ENCODE measurements at regions not wholly inside any gene's neighbourhood (a gene's known extent, or its start where the extent isn't known, plus 50 kb on each side); places are given as distances from the start of the nearest gene placed in this dataset.

DNA sequence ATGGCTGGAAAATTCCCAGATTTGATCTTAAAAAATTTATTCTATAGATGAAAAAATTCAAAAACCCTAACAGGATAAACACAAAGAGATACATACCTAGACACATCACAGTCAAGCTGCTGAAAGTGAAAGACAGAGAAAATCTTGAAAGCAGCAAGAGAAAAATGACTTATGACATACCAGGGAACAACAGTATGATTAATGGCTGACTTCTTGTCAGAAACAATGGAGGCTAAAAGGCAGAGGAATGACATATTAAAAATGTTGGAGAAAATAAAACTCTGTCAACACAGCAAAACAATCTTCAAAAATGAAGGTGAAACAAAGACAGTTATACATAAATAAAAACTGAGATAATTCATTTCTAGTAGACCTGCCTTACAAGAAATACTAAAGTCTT is 442.7 kb downstream of the IPMK start:
- Histone ChIP-seq H3K4me3 (no peak overlapping the region), H3K27ac (no peak overlapping the region)
- TF ChIP-seq, protein P1, sequence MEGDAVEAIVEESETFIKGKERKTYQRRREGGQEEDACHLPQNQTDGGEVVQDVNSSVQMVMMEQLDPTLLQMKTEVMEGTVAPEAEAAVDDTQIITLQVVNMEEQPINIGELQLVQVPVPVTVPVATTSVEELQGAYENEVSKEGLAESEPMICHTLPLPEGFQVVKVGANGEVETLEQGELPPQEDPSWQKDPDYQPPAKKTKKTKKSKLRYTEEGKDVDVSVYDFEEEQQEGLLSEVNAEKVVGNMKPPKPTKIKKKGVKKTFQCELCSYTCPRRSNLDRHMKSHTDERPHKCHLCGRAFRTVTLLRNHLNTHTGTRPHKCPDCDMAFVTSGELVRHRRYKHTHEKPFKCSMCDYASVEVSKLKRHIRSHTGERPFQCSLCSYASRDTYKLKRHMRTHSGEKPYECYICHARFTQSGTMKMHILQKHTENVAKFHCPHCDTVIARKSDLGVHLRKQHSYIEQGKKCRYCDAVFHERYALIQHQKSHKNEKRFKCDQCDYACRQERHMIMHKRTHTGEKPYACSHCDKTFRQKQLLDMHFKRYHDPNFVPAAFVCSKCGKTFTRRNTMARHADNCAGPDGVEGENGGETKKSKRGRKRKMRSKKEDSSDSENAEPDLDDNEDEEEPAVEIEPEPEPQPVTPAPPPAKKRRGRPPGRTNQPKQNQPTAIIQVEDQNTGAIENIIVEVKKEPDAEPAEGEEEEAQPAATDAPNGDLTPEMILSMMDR (IDR thresholded peaks at IDR 0.05): no peak
- DNase-seq (ENCODE audit: low spot score): no peak

DNA sequence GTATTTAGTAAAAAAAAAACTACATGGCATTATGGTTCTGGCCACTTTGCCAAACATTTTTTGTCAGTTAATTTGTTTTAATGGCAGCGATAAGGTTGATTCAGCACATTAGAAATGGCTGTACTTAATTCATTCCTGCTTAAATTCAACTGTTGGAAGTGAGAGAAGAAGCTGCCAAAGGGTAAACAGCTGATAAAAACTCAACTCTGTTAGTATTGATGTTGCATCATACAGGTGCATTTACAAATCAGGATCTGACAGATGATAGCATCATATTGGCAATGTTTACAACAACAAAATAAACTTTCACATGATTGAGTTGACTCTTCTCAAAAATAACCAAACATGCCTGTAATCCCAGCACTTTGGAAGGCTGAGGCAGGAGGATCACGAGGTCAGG is 444.3 kb downstream of the IPMK start:
- DNase-seq (ENCODE audit: low spot score): no peak
- TF ChIP-seq, protein P1 (IDR thresholded peaks at IDR 0.05): no peak

GRCh38 chr10:57822965-57823364 is 444.7 kb downstream of the IPMK start:
- DNase-seq (ENCODE audit: low spot score): no peak
- Histone ChIP-seq H3K27ac (no peak overlapping the region), H3K4me3 (no peak overlapping the region)
- TF ChIP-seq, protein P1 (IDR thresholded peaks at IDR 0.05): no peak

More for the DNA sequence above, 444.3 kb downstream of the IPMK start:
- Histone ChIP-seq H3K4me3 (no peak overlapping the region), H3K27ac (no peak overlapping the region)

DNA sequence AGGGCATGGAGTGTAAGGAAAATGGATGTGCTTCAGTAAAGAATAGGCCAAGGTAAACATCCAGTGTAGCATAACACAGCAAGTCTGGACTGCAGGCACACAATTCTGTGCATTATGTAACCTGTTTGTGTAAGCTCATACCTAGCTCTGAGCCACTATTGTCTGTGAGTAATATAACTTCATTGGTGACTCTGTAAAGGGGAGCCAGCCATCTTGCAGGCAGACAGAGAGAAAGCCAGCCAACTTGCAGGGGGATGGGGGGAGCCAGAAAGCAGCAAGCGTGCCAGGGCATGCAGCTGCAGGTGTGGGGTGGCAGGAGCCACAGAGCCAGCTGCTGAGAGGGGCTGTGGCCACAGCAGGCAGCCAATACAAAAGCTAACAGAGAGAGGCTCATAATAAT is 449.2 kb downstream of the IPMK start:
- H3K4me3 ChIP-seq: no peak overlapping the region
- TF ChIP-seq, protein P1 (IDR thresholded peaks at IDR 0.05): no peak
- H3K27ac ChIP-seq: no peak overlapping the region
- no peak for DNase-seq (ENCODE audit: low spot score)

- TF ChIP-seq, protein P1 (IDR thresholded peaks at IDR 0.05): no peak
- no peak for DNase-seq (ENCODE audit: low spot score)
- Histone ChIP-seq H3K27ac (no peak overlapping the region), H3K4me3 (no peak overlapping the region)
Measured at GRCh38 chr10:57817741-57818140, 450.0 kb downstream of the IPMK start.

DNA sequence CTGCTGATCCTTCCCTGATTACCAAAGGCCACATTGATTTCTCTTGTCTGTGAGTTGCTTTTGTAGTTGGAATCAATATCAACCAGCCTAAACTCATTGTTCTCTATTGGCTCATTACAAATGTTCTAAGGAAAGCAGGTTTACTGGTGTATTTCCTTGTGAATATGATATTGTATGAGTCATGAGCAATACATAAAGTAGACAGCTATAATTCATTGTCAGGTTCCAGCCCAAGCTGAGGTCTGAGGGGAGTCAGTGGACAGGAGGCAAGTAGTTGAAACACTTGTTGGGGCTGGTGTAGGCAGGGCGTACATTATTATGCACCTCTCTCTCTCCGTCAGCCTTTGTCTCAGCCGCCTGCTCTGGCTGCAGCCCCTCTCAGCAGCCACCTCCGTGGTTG is 451.7 kb downstream of the IPMK start:
- TF ChIP-seq, protein P1 (IDR thresholded peaks at IDR 0.05): no peak
- H3K27ac ChIP-seq: no peak overlapping the region
- no peak overlapping the region for H3K4me3 ChIP-seq
- DNase-seq (ENCODE audit: low spot score): no peak

DNA sequence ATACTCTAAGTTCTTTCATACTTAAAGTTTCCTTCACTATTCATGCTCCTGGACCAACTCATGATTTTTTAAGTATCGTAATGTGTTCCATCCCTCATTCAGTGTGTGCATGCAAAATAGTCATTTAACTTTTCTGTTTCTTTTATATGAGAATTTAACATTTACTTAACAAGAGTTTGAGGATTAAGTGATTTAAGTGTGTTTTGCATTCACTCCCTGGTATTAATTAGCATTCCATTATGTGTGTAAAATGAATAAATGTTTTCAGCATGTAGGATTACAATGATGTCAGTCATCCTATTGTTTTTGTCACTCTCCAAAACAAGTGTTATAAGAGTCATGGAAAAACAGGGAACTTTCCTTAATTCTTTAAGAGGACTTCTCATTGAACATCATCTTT is 457.7 kb downstream of the IPMK start:
- no peak overlapping the region for H3K27ac ChIP-seq
- TF ChIP-seq, protein P1 (IDR thresholded peaks at IDR 0.05): no peak
- no peak overlapping the region for H3K4me3 ChIP-seq
- DNase-seq (ENCODE audit: low spot score): no peak

Data from coronary artery (tissue), 2 donors.